SK-N-MC (cell line): ENCODE measurements at regions not wholly inside any gene's neighbourhood (a gene's known extent, or its start where the extent isn't known, plus 50 kb on each side); places are given as distances from the start of the nearest gene placed in this dataset.

Experiments
- DNase-seq: peaks from one replicate; pipeline ENCODE4 v3.0.0-alpha.2; 2011; ENCODE audit warnings: low read depth, low spot score
- H3K27ac ChIP-seq: fragments of 200-600 bp; sonication (generic); 2 replicates; pipeline ENCODE4 v1.5.1; 2016; ENCODE audit warnings: mixed run types
- H3K36me3 ChIP-seq: fragments of 200-600 bp; sonication (generic); 2 replicates; pipeline ENCODE4 v1.6.1; 2017; ENCODE audit warnings: antibody characterized with exemption, low read length, mixed read lengths; ENCODE audit not compliant: insufficient read depth
- H3K4me3 ChIP-seq: fragments of 200-600 bp; sonication (generic); 2 replicates; pipeline ENCODE4 v1.5.1; 2016
- H3K9ac ChIP-seq: fragments of 200-600 bp; sonication (generic); 2 replicates; pipeline ENCODE4 v1.8.0; 2017; ENCODE audit warnings: mixed run types, mixed read lengths; ENCODE audit not compliant: insufficient read length
- H3K9me3 ChIP-seq: fragments of 200-600 bp; sonication (generic); 2 replicates; pipeline ENCODE4 v1.6.1; 2017; ENCODE audit warnings: low read depth, mild to moderate bottlenecking, antibody characterized with exemption, low read length, moderate library complexity, mixed read lengths
- EZH2 ChIP-seq: fragments of 200-600 bp; sonication (generic); IDR thresholded peaks from one replicate; pipeline ENCODE4 v1.6.1; 2017; ENCODE audit warnings: antibody characterized with exemption
- FOXP2 ChIP-seq: optimal IDR thresholded peaks from 2 replicates; pipeline ENCODE3; 2011; ENCODE audit warnings: mild to moderate bottlenecking, moderate library complexity; ENCODE audit not compliant: insufficient read depth; ENCODE audit errors: extremely low read length, control extremely low read depth
- POLR2AphosphoS5 ChIP-seq: IDR thresholded peaks from 2 replicates; pipeline ENCODE4 v1.6.1; 2012; ENCODE audit warnings: mild to moderate bottlenecking, low read depth, low read length, borderline replicate concordance

DNA sequence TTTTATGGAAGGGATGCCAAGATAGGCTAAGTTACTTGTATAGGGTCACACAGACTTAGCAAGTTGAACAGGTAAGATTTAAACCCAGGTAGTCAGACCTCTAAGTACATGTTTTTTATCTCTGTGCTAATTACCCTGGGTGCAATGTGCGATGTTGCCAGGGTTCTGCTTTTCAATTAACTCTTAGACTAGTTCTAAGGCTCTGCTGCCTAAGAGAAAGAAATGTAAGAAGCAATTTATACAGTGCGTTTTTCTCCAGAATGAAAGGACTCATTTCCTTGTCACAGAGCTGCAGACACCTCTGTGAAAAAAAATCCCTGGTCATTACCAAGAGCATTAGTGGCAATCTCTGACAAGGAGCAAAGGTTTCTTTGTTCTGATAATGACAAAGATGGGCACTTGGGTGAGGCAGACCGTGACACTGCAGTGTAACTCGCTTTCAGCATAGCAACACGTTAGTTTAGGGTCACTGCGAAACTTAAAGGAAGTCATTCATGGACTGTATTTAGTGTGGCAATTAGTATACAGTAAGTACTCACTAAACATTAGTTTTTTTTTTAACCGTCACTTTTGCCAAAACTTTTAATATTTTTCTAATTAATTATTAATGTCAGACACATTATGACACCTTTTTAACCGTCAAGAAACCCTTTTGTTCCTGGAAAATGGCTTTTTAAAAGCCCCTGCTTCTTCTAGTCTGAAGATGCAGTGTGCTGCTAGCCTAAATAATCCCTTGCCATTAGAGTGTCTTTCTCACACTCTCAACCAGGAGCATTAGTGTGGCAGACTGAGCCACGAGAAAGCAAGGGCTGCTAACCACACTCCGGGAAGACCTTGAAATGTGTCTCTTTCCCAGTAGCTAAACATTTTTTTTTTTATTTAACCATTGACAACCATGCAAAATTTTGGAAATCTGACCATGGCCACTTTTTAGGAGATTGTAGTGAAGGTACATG is 520.0 kb upstream of the C9orf72 start:
- no peak for DNase-seq
- Histone ChIP-seq H3K9me3 (no peaks in the 10 kb centered on the region), H3K36me3 (no peaks in the 10 kb centered on the region), H3K9ac (no peak overlapping the region), H3K27ac (no peak overlapping the region), H3K4me3 (no peak overlapping the region)
- TF ChIP-seq FOXP2 (no peak), POLR2AphosphoS5 (no peak), EZH2 (no peak)

DNA sequence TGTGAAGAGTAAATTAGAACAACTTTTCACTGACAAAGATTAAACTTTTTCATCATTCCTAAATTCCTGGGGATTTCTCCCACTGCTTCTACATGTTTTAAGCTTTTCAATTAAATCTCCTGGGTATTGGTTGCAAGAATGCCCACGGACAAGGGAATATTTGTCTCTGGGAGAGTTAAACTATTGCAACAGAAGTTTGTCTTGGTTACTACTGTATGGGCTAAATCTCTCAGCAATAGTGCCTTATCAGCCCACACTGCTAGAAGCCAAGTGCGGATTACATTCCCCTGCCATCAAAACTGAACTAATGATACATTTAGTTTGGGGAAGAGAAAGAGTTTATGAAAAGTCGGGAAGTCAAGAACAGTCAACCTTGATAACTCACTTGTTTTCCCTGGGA is 528.2 kb upstream of the C9orf72 start:
- TF ChIP-seq POLR2AphosphoS5: no peak
- TF ChIP-seq FOXP2: no peak
- no peak overlapping the region for H3K4me3 ChIP-seq
- H3K9ac ChIP-seq: no peak overlapping the region
- DNase-seq: no peak
- H3K9me3 ChIP-seq: no peaks in the 10 kb centered on the region
- no peaks in the 10 kb centered on the region for H3K36me3 ChIP-seq
- no peak overlapping the region for H3K27ac ChIP-seq

DNA sequence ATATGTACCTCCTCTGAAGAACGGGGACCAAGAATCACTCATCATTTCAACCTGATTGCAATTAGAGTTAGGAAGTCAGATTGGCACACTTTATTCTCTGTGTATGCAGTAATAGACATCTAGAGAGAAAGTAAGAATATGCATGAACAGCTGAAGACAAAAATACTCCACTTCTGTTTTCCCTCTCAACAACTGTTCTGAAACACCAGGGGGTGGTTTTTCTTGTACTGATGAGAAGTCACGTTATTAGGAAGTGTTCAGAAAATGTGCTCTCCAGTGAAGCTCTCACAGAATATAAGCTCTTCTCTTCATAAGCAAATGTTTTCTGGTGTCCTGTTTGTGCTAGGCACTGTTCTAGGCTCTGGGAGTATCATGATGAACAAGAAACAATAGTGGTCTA is 531.7 kb upstream of the C9orf72 start:
- no peak overlapping the region for H3K4me3 ChIP-seq
- TF ChIP-seq FOXP2: no peak
- TF ChIP-seq EZH2: no peak
- TF ChIP-seq POLR2AphosphoS5: no peak
- H3K9ac ChIP-seq: no peak overlapping the region
- H3K9me3 ChIP-seq: no peaks in the 10 kb centered on the region
- H3K27ac ChIP-seq: no peak overlapping the region
- H3K36me3 ChIP-seq: no peaks in the 10 kb centered on the region
- DNase-seq: no peak

DNA sequence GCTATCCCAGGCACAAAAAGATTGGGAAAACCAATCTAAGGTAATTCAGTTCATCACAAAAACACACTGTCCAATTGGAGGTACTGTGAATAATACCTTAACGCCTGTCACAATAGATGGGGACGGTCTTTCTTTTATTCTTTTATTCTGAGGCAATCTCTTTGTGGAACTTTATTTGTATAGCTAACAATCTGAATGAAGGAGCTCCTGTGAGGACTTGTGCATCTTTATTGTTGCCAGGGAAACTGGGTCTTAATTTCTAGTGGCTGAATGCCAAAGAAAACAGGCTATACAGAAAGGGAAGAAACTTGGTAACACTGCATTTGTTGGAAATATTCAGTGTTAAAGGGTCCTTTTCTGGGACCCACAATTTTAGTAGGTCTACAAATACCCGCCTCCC is 546.9 kb upstream of the C9orf72 start:
- Histone ChIP-seq H3K36me3 (no peaks in the 10 kb centered on the region), H3K9ac (no peak overlapping the region), H3K27ac (no peak overlapping the region), H3K9me3 (no peaks in the 10 kb centered on the region), H3K4me3 (no peak overlapping the region)
- TF ChIP-seq FOXP2 (no peak), POLR2AphosphoS5 (no peak), EZH2 (no peak)
- DNase-seq: no peak

DNA sequence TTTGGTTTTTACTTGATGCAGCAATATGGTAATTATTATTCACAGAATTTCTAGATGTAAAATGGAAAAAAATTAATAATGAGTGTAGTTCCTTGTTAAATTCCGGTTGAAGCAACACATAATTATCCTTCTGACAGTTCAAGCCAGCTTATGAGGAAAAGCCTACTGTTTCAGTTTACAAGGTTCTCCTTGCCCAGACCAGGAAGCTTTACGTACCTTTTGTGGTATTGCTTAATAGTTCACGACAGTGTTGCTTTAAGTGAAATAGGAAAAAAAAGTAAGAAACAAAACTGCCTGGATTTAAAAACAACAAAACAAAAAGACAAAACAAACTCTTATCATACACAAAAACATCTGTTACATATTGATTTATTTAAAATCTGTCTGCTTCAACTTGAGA is 547.3 kb upstream of the C9orf72 start:
- DNase-seq: no peak
- Histone ChIP-seq H3K9me3 (no peaks in the 10 kb centered on the region), H3K27ac (peak overlapping the region; percentile 63), H3K4me3 (0 out of 2 replicates have a peak overlapping the region, but pooled peaks have one; percentile 11), H3K36me3 (no peaks in the 10 kb centered on the region), H3K9ac (peak overlapping the region; percentile 30)
- TF ChIP-seq FOXP2: no peak
- no peak for TF ChIP-seq POLR2AphosphoS5
- no peak for TF ChIP-seq EZH2

DNA sequence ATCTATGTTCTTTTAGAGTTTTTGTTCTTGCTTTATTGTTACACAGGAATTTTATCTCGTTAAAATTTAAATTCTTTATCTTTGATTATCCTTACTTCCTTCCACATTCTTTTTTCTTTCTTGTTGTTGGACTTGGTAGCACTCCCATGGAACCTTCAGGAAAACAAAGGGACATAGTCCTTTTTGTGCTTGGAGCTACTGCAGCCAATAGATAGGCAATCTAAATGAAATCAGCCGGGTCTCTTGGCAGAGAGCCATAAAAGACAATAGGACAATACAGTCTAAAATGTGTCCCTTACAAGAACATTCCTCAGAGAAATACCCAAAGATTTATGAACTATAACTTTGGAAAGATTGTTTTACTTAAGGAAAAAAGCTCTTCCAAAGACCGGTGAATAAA is 548.1 kb upstream of the C9orf72 start:
- no peak overlapping the region for H3K27ac ChIP-seq
- TF ChIP-seq EZH2 (no peak), POLR2AphosphoS5 (no peak), FOXP2 (no peak)
- H3K9me3 ChIP-seq: no peaks in the 10 kb centered on the region
- H3K36me3 ChIP-seq: no peaks in the 10 kb centered on the region
- no peak overlapping the region for H3K9ac ChIP-seq
- H3K4me3 ChIP-seq: peak overlapping the region; percentile 14; the same call in 1 of the 2 replicates
- no peak for DNase-seq

DNA sequence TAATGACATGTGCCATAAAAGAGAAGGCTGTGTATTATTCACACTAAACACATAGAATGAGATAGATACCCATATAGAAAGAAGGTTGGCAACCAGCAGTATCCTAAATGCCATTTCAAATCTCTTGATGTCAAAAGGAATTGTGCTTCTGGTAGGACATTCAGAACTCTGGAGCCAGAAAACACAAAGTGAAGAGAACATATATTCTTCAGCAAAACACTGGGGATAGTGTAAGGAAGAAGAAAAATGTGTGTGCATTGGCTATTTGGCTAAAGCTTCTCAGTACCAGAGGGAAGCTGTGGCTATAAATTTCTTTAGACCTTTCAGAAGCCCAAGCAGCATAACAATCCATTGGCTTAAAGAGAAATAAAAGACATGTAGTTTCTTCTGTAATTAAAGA is 551.6 kb upstream of the C9orf72 start:
- TF ChIP-seq EZH2 (no peak), FOXP2 (no peak), POLR2AphosphoS5 (no peak)
- Histone ChIP-seq H3K36me3 (no peaks in the 10 kb centered on the region), H3K4me3 (no peak overlapping the region), H3K9me3 (no peaks in the 10 kb centered on the region), H3K27ac (no peak overlapping the region), H3K9ac (no peak overlapping the region)
- DNase-seq: no peak

DNA sequence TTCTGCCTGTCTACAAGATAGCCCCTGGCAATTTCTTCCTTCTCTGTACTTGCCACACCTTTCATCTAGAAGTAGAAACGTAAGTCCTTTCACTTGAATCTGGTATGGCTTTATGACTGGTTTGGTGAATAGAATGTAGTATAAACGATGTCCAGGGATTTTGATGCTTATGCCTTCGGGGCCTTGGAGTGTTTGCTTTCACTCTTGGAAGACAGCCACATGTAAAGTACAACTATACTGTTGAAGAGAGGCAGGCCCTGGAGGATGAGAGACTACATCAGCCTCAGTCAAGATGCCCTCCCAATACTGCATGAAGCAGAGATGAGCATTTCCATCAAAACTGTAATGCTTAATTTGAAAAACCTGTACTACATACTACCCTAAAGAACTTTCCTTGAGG is 553.8 kb upstream of the C9orf72 start:
- TF ChIP-seq POLR2AphosphoS5 (no peak), EZH2 (no peak), FOXP2 (no peak)
- Histone ChIP-seq H3K36me3 (no peaks in the 10 kb centered on the region), H3K9me3 (no peaks in the 10 kb centered on the region), H3K9ac (no peak overlapping the region), H3K4me3 (no peak overlapping the region), H3K27ac (no peak overlapping the region)
- DNase-seq: no peak
